Transverse colon (tissue), 4 donors: ENCODE measurements at regions not wholly inside any gene's neighbourhood (a gene's known extent, or its start where the extent isn't known, plus 50 kb on each side); places are given as distances from the start of the nearest gene placed in this dataset.

Source experiments
- DNase-seq: peaks from one replicate; pipeline ENCODE4 v3.0.0-alpha.2; 2019
- H3K27ac ChIP-seq, 4 donors: fragments of 200-600 bp; sonication (generic); 2 replicates each; pipeline ENCODE4 v1.5.1; 2016 to 2018; ENCODE audit warnings: inconsistent platforms in 4 of 4
- H3K27me3 ChIP-seq: fragments of 200-600 bp; sonication (generic); 2 replicates; pipeline ENCODE4 v1.5.1; 2017; ENCODE audit warnings: inconsistent platforms
- H3K36me3 ChIP-seq, 4 donors: fragments of 200-600 bp; sonication (generic); 2 replicates each; pipeline ENCODE4 v1.5.1; 2017 to 2019; ENCODE audit warnings: inconsistent platforms in 4 of 4
- H3K4me1 ChIP-seq, 4 donors: fragments of 200-600 bp; sonication (generic); 2 replicates each; pipeline ENCODE4 v1.5.1; 2017 to 2020; ENCODE audit warnings: inconsistent platforms in 4 of 4
- H3K4me3 ChIP-seq, 4 donors: fragments of 200-600 bp; sonication (generic); 1 replicate in 1 of 4; 2 replicates in 3 of 4; pipeline versions ENCODE4 v1.5.1 to v1.6.1; 2017 to 2019; ENCODE audit warnings: inconsistent platforms in 4 of 4
- H3K9me3 ChIP-seq, 2 donors: fragments of 200-600 bp; sonication (generic); 2 replicates each; pipeline ENCODE4 v1.5.1; 2017 to 2019; ENCODE audit warnings: inconsistent platforms in 2 of 2
- CTCF ChIP-seq, 5 experiments: fragments of 200-600 bp in 3 of 5; fragments of 450-650 bp in 2 of 5; sonication (generic) in 3 of 5; IDR thresholded peaks; 1 replicate in 2 of 5; 2 replicates in 3 of 5; pipeline ENCODE4 v1.5.1; 2016 to 2017; ENCODE audit warnings: antibody characterized with exemption in 5 of 5, inconsistent platforms in 3 of 5, mild to moderate bottlenecking in 2 of 5, moderate library complexity in 1 of 5
- EP300 ChIP-seq: sonication (generic); formaldehyde crosslinking; IDR thresholded peaks from one replicate; pipeline ENCODE4 v1.6.1; 2017; ENCODE audit warnings: antibody characterized with exemption, low read depth
- POLR2A ChIP-seq: fragments of 450-650 bp; IDR thresholded peaks from one replicate; pipeline ENCODE4 v1.6.1; 2016; ENCODE audit warnings: antibody characterized with exemption, mild to moderate bottlenecking, moderate library complexity
- POLR2AphosphoS5 ChIP-seq, 3 donors: sonication (generic); formaldehyde crosslinking; IDR thresholded peaks; one replicate each; pipeline ENCODE4 v1.6.1; 2016; ENCODE audit warnings: antibody characterized with exemption in 3 of 3
- WGBS, 2 donors: methylation state at CpG; one replicate each; pipeline ENCODE4 v1.1.5; 2018; ENCODE audit warnings: low coverage in 1 of 2; 5-methylcytosine and 5-hydroxymethylcytosine counted together
- in situ Hi-C, 4 donors: fragments of 200-750 bp; cut with MboI; loops; one replicate each; pipeline versions ENCODE4 v1.15.0 to v1.15.1; 2017; ENCODE audit warnings: low sequenced_read_pairs in 3 of 4, low pct_ligation_motif_present in 1 of 4, low pct_unique_long_range_greater_than_20kb in 1 of 4
- intact Hi-C: fragments of 100-400 bp; cut with DNase I; formaldehyde crosslinking; loops from one replicate; pipeline ENCODE4 v1.15.1; 2023; ENCODE audit warnings: low total_unique reads

- H3K4me3 ChIP-seq: no peak overlapping the region
- intact Hi-C loops: no loop called here
- no peak for TF ChIP-seq POLR2AphosphoS5 (IDR thresholded peaks at IDR 0.05)
- TF ChIP-seq EP300: no peak
- no peak for TF ChIP-seq CTCF (IDR thresholded peaks at IDR 0.05)
- no peak for TF ChIP-seq POLR2A
- DNase-seq: no peak
- H3K36me3 ChIP-seq: no peaks in the 10 kb centered on the region
- H3K27me3 ChIP-seq: no peaks in the 10 kb centered on the region
- 70 to 94% methylated on average over 2 to 3 of the region's 3 CpGs for WGBS, 2 donors
- no peaks in the 10 kb centered on the region for H3K9me3 ChIP-seq
- in situ Hi-C loops: no loop called here
- peaks cover 0 to 5% (median 0%) of the 10 kb centered on the region in 4 donors for H3K4me1 ChIP-seq
- H3K27ac ChIP-seq: no peak overlapping the region
Measured at GRCh38 chr5:54620141-54620933, 102.8 kb downstream of the SNX18 start.

- H3K9me3 ChIP-seq: no peaks in the 10 kb centered on the region
- intact Hi-C loops (no loop called here), in situ Hi-C loops (no loop called here)
- 44 to 68% methylated on average over 2 of the region's 2 CpGs for WGBS, 2 donors
- no peaks in the 10 kb centered on the region for H3K27me3 ChIP-seq
- H3K27ac ChIP-seq: no peak overlapping the region
- TF ChIP-seq POLR2AphosphoS5 (IDR thresholded peaks at IDR 0.05) (no peak), EP300 (no peak), POLR2A (no peak), CTCF (IDR thresholded peaks at IDR 0.05) (no peak)
- no peak for DNase-seq
- peaks cover 0 to 7% (median 0%) of the 10 kb centered on the region in 4 donors for H3K4me1 ChIP-seq
- no peaks in the 10 kb centered on the region for H3K36me3 ChIP-seq
- H3K4me3 ChIP-seq: no peak overlapping the region
Measured at GRCh38 chr5:54619731-54620130, 102.2 kb downstream of the SNX18 start.

- H3K4me1 ChIP-seq: peaks cover 0 to 7% (median 0%) of the 10 kb centered on the region in 4 donors
- TF ChIP-seq POLR2A (no peak), EP300 (no peak), POLR2AphosphoS5 (IDR thresholded peaks at IDR 0.05) (no peak), CTCF (IDR thresholded peaks at IDR 0.05) (no peak)
- H3K9me3 ChIP-seq: no peaks in the 10 kb centered on the region
- H3K27ac ChIP-seq: peak overlapping the region in 2 of 4 donors; percentile 0 to 2
- in situ Hi-C loops: no loop called here
- 78 to 83% methylated on average over 4 to 8 of the region's 8 CpGs for WGBS, 2 donors
- H3K4me3 ChIP-seq: no peak overlapping the region
- no peak for DNase-seq
- intact Hi-C loops: no loop called here
- no peaks in the 10 kb centered on the region for H3K36me3 ChIP-seq
- no peaks in the 10 kb centered on the region for H3K27me3 ChIP-seq
Measured at GRCh38 chr5:54616518-54617220, 99.1 kb downstream of the SNX18 start.

GRCh38 chr5:54616031-54616430 lies 98.5 kb downstream of the SNX18 start:
- H3K27me3 ChIP-seq: no peaks in the 10 kb centered on the region
- no peak overlapping the region for H3K4me3 ChIP-seq
- peaks cover 0 to 12% (median 0%) of the 10 kb centered on the region in 4 donors for H3K4me1 ChIP-seq
- H3K27ac ChIP-seq: peak overlapping the region; percentile 23 to 39 (median 30)
- H3K36me3 ChIP-seq: no peaks in the 10 kb centered on the region
- in situ Hi-C loops: no loop called here
- H3K9me3 ChIP-seq: no peaks in the 10 kb centered on the region
- 23 to 26% methylated on average over 3 of the region's 3 CpGs for WGBS, 2 donors
- DNase-seq: peak; percentile 36
- intact Hi-C loops: no loop called here
- TF ChIP-seq POLR2AphosphoS5 (IDR thresholded peaks at IDR 0.05) (peak; percentile 16 to 66 (median 41)), EP300 (no peak)
